ENCODE measurements at regions not wholly inside any gene's neighbourhood (a gene's known extent, or its start where the extent isn't known, plus 50 kb on each side); places are given as distances from the start of the nearest gene placed in this dataset.

DNA sequence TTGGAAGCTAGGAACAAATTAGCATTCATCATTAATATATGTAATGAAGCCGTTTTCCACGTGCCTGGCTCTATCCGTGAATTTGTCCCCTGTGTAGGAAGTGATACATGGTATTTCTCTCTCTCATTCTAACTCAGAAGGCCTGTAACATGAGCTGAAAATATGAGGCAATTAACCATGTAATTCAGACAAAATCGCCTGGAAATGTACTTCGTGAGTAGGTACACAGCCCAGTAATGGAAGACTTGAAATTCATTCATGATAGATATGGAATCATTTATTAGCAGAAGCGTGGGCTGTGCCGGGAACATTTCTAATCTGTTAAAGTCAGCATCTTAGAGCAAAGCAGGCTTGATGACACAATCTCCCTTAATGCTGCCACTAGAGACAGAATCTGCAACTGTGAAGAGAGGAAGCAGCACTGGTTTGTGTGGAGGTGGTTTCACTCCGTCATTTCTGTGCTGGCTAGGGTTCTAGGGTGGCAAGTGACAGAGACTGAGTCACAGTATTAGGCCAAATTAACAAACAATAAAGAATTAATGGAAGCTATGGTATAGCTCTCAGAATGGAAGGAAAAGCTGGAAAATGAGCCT, 225.0 kb upstream of the PROK2 start:
- no peak for DNase-seq (ENCODE audit: low read depth in 1 of 2, low spot score in 1 of 2)
- TF ChIP-seq MYC (IDR thresholded peaks at IDR 0.05; ENCODE audit: borderline replicate concordance, low read length) (no peak), CEBPB (IDR thresholded peaks at IDR 0.05) (no peak), ZSCAN20 (CRISPR knock-in tag; IDR thresholded peaks at IDR 0.05) (no peak), NFE2L2 (conservative IDR thresholded peaks at IDR 0.05; ENCODE audit: low read length) (no peak), HEYL (CRISPR knock-in tag; IDR thresholded peaks at IDR 0.05) (no peak), TP53 (CRISPR knock-in tag; IDR thresholded peaks at IDR 0.05) (no peak), RNF2 (IDR thresholded peaks at IDR 0.05; ENCODE audit: borderline replicate concordance, low read depth) (no peak), KDM1A (IDR thresholded peaks at IDR 0.05; ENCODE audit: low read depth) (no peak), ZC3H11A (IDR thresholded peaks at IDR 0.05) (no peak), CHD2 (IDR thresholded peaks at IDR 0.05; ENCODE audit: low read length, partially characterized antibody) (no peak)
- TF ChIP-seq, protein P1, sequence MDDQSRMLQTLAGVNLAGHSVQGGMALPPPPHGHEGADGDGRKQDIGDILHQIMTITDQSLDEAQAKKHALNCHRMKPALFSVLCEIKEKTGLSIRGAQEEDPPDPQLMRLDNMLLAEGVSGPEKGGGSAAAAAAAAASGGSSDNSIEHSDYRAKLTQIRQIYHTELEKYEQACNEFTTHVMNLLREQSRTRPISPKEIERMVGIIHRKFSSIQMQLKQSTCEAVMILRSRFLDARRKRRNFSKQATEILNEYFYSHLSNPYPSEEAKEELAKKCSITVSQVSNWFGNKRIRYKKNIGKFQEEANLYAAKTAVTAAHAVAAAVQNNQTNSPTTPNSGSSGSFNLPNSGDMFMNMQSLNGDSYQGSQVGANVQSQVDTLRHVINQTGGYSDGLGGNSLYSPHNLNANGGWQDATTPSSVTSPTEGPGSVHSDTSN (IDR thresholded peaks at IDR 0.05) = no peak
- TF ChIP-seq, protein P2, sequence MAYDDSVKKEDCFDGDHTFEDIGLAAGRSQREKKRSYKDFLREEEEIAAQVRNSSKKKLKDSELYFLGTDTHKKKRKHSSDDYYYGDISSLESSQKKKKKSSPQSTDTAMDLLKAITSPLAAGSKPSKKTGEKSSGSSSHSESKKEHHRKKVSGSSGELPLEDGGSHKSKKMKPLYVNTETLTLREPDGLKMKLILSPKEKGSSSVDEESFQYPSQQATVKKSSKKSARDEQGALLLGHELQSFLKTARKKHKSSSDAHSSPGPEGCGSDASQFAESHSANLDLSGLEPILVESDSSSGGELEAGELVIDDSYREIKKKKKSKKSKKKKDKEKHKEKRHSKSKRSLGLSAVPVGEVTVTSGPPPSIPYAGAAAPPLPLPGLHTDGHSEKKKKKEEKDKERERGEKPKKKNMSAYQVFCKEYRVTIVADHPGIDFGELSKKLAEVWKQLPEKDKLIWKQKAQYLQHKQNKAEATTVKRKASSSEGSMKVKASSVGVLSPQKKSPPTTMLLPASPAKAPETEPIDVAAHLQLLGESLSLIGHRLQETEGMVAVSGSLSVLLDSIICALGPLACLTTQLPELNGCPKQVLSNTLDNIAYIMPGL (CRISPR knock-in tag; IDR thresholded peaks at IDR 0.05; ENCODE audit: borderline replicate concordance) = no peak
- TF ChIP-seq, protein P3, sequence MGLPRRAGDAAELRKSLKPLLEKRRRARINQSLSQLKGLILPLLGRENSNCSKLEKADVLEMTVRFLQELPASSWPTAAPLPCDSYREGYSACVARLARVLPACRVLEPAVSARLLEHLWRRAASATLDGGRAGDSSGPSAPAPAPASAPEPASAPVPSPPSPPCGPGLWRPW (IDR thresholded peaks at IDR 0.05) = no peak
- ChIA-PET POLR2A (no interaction called here), CTCF (no interaction called here)
- no peak for ATAC-seq
- no peak overlapping the region for H3K4me3 ChIP-seq
- no peak for FAIRE-seq
- no peak overlapping the region for H3K4me2 ChIP-seq
- no peak overlapping the region for H3K27ac ChIP-seq
- H3K9me3 ChIP-seq = no peaks in the 10 kb centered on the region
- WGBS (ENCODE audit: missing lambda C conversion rate) = 26% methylated on average over 8 of the region's 8 CpGs
- H3K4me1 ChIP-seq = no peaks in the 10 kb centered on the region

DNA sequence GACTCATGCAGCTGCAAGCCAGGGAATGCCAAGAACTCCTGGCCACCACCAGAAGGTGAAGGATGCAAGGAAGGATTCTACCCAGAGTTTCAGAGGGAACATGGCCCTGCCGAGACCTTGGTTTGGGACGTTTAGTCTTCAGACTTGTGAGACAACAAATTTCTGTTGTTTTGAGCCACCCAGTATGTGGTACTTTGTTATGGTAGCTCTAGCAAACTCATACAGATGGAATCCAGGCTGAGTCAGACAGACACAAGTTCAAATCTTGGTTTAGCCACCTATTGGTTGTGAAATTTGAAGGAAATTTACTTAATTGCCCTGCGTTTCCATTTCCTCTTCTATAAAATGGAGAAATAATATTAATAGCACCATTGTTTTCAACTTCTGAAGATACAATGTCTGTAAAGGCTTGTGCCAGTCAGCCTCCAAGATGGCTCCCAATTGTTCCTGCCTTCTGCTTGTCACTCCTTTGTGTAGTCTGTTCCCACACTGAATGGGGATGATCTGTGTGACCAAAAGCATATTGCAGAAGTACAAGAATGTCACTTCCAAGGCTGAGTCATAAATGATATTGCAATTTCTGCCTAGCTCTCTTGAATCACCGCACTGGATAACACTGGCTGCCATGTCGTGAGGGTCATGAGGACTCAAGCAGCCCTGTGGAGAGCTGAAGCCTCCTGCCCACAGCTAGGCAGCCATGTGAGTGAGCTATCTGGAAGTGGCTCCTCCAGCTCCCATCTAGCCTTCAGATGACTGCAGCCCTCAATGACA, 223.5 kb upstream of the PROK2 start:
- CTCF ChIA-PET = interaction anchor here (1.0 kb wide), 1 partner anchor 132 kb away, joined by 3 read pairs; no protein-coding TSS in a partner anchor
- POLR2A ChIA-PET = no interaction called here
- H3K4me1 ChIP-seq = no peaks in the 10 kb centered on the region
- no peak for ATAC-seq
- FAIRE-seq = no peak
- no peak overlapping the region for H3K4me2 ChIP-seq
- WGBS (ENCODE audit: missing lambda C conversion rate) = 70% methylated on average over 5 of the region's 5 CpGs
- DNase-seq (ENCODE audit: low read depth in 1 of 2, low spot score in 1 of 2) = no peak
- TF ChIP-seq SREBF2 (IDR thresholded peaks at IDR 0.05) (no peak), NFE2L2 (conservative IDR thresholded peaks at IDR 0.05; ENCODE audit: low read length) (no peak), FOXS1 (CRISPR knock-in tag; IDR thresholded peaks at IDR 0.05) (no peak), RAD21 (conservative IDR thresholded peaks at IDR 0.05 in 1 of 2, IDR thresholded peaks at IDR 0.05 in 1 of 2) (no peak), EHF (CRISPR knock-in tag; IDR thresholded peaks at IDR 0.05) (no peak), PHF8 (IDR thresholded peaks at IDR 0.05; ENCODE audit: borderline replicate concordance, low read depth) (no peak), FOSB (CRISPR knock-in tag; IDR thresholded peaks at IDR 0.05) (no peak), POLR2A (IDR thresholded peaks at IDR 0.05; ENCODE audit: low read length) (no peak), CBX8 (IDR thresholded peaks at IDR 0.05) (no peak), CHD4 (IDR thresholded peaks at IDR 0.05; ENCODE audit: borderline replicate concordance) (no peak)
- H3K9me3 ChIP-seq = no peaks in the 10 kb centered on the region
- H3K4me3 ChIP-seq = no peak overlapping the region
- H3K27ac ChIP-seq = no peak overlapping the region
